Renal pelvis (tissue), 1 donor: ENCODE measurements at regions not wholly inside any gene's neighbourhood (a gene's known extent, or its start where the extent isn't known, plus 50 kb on each side); places are given as distances from the start of the nearest gene placed in this dataset.
"Not testable (repeated sequence)": the region's sequence is repeated elsewhere in the genome, so short reads cannot be mapped to it uniquely, and the experiment has no call there.

Source experiments
- DNase-seq: peaks from one replicate; pipeline ENCODE4 v3.0.0-alpha.2; 2013

DNA sequence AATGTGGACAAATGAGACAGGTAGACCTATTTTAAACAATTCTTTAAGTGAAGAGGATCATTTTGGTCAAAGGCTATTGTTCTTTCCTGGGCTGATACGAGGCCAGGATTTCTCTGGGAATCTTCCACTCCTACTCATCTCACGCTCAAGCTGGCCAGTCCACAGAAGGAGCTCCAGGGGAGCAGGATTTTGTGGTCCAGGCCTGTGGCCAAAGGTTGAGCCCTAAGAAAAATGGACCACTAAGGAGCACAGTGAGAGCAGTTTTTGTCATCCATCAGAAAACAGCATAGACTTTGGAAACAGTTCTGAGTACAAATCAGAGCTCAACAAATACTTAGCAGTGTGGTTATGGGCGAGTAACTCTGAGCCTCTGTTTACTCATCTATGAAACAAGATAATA lies 260.2 kb upstream of the RUNX1 start:
- DNase-seq, result no peak

DNA sequence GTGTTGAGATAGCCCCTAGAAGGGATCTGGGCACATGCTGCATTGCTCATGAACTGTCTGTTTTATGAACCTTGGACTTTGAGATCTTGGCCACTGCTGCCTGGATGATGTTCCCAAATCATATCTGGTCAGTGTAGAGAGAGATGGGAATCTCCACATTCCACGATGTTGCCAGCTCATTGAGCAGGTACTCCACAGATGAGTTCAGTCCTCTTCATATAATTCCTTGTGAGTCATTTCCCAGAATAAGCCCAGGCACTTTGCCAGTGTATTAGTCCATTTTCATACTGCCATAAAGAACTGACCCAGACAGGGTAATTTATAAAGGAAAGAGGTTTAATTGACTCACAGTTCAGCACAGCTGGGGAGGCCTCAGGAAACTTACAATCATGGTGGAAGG lies 254.0 kb upstream of the RUNX1 start:
- DNase-seq, result no peak

DNA sequence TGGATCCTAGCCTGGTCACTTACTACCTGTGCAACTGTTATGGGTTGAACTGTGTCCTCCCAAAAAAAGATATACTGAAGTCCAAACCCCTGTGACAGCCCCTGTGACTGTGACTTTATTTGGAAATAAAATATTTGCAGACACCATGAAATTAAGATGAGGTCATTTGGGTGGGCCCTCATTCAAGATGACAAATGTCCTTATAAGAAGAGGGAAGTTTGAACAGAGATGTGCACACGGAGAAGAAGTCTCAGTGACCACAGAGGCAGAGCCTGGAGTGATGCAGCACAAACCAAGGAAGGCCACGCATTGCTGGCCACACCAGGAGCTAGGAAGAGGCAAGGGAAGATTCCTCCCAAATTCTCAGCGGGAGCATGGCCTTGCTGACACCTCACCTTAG lies 249.7 kb upstream of the RUNX1 start:
- DNase-seq, result no peak

DNA sequence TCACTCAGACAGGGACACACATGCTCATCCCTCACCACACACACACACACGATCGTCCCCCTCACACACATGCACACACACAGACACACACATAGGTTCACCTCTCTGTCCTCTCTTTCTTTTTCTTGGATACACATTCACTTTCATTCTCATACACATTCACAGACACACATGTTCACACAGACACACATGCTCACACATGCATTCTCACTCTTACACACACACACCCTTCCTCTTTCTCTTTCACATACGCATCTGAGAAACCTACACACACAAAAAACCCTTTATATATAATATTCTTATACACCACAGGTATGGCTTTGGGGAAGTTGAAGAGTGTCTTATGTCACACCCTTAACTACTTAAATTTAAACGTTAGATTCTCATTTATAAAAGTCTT lies 248.6 kb upstream of the RUNX1 start:
- DNase-seq, result no peak

DNA sequence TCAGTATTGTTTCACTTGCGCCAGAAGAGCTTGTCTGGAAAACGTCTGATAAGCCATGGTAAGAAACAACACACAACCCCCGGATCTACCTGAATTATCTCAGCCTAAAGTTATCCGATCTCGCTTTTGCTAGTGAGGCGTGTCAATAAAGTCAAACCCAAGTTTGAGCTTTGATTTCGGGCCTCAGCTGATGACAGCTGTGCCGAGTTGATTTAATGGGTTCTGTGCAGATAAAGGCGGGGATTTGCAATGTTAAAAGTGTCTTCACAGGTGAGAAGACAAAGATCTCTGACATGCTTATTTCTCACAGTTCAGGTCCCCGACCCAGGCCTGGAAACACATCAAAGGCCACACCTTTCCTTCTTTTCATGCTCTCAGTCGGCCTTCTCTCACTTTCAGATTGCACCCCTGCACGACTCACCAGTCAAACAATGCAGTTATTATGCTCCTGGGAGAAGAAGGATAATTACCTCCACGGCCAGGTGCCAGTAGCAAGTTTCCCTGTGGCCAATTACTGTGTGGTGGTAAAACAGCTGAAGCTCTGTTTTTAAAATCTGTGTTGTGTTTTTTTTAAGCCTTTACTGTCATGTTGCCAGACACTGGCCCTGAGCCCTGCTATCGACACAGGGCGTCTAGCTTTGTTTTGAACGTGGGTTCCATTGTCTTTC lies 245.3 kb upstream of the RUNX1 start:
- DNase-seq, result peak; percentile 20

DNA sequence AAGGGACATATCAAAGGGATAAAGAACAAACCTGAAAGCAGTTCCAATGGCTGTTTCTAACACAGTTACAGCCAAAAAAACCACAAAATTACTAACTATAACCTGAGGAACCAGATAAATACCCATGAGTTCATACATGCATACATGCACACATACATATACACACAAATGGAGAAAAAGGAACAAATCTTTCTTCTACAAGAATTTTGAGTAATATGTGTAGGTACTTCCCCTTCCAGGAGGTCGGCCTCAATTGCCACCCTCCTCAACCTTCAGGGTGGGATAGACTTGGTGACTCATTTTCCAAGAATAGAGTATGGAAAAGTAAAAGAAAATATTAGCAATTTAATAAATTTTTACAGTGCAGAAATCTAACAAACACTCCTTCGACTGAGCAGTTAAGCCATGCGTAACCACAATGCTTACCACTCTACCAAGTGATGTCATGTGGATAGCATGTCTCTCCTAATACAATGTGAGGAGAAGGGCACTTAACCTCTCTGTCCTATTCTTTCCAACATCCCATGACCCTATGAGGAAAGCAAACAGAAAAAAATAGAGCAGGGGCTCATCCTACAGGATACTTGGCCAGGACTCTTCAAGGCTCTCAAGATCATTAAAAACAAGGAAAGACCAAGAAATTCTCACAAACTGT lies 243.0 kb upstream of the RUNX1 start:
- no peak for DNase-seq

DNA sequence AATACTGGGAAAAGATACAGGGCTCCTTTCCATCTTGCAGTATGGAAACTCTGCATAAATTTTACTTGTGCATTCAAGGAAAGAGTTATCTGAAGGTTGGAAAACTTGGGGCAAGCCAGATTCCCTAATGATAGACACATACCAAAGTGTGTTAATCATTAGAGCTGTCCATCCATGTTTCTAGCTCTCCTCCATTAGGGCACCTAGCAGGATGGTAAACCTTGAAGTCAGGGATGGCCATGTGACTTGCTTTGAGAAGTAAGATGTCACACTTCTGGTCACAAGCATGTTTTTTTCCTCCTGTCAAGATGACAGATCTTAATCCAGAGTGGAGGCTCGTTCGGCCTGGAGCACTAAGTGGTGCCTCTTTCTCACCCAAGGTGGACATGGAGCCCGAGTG lies 241.9 kb upstream of the RUNX1 start:
- DNase-seq, result no peak

DNA sequence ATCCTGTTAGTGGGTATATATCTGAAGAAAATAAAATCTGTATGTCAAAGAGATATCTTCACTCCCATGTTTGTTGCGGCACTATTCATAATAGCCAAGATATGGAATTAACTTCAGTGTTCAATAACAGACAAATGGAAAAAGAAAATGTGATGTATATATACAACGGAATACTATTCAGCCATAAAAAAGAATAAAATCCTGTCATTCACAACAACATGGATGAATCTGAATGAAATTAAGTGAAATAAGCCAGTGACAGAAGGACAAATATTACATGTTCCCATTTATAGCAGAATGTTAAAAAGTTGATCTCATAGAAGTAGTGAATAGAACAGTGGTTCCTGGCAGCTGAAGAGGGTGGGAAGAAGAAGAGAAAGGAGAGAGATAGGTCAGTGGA lies 239.1 kb upstream of the RUNX1 start:
- DNase-seq, result no peak

DNA sequence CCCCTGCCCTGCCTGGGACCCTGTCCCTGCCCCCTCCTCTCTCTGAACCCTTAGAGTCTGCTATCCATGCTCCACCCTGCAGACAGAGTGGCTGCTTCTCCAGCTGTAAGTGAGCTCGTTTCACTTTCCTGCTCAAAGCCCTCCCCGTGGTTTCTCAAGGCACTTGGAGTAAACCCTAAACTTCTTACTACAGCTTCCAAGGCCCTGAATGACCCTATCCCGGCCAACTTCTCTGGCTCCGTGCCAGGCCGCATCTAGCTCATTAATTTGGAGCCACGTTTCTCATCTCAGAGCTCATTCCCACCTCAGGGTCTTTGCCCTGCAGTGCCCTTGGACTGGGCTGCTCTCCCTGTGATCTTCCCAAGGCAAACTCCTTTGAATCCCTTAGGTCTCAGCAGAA lies 235.1 kb upstream of the RUNX1 start:
- no peak for DNase-seq

DNA sequence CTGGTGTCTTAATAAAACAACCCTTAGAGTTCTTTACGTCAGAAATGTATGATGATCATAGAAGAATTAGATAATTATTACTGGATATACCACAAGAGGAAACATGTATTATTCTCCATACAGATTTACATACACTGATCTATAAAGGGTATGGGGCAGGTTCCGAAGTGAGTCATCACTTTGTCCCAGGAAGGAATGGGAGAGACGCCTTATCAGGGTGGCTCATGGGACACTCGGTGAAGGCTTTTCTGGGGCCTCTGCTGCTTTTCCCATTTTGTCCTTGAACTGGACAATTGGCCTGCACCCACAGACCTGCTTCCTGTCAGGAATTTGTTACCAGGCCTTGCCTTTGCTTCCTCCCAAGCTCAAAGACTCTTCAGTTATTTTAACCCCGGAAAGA lies 233.8 kb upstream of the RUNX1 start:
- no peak for DNase-seq

DNA sequence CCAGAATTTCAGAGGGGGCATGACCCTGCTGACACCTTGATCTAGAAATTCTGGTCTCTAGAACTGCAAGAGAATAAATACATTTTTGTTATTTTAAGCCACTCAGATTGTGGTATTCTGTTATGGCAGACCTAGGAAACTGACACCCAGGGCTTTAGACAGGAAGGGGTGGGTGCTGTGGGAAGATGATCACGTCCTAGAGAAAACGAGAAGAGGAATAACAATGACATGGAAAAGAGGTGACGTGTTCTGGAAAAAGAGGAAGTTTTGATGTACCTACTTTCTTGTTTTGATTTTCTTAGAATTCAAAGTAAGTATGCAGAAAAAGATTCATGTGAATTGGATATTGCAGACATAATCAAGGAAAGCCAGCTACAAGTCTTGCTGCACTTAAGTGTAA lies 232.9 kb upstream of the RUNX1 start:
- no peak for DNase-seq

DNA sequence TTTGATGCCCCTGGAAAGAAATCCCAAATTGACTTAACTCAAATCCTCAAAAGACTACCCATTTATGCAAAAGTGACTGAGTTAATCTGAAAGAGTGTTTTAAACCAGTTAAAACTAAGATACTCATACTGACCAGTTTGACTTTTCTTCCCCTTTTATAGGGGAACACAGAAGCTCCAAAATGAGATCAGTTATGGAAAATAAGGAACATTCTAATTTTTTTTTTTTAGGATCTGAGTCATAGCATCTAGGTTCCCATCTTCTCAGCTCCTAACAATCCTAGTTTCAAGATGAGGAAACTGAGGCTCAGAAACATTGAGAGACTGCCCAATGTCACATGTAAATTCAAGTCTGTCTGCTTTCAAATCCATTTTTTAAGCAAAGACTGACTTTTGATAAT lies 231.1 kb upstream of the RUNX1 start:
- DNase-seq, result no peak

DNA sequence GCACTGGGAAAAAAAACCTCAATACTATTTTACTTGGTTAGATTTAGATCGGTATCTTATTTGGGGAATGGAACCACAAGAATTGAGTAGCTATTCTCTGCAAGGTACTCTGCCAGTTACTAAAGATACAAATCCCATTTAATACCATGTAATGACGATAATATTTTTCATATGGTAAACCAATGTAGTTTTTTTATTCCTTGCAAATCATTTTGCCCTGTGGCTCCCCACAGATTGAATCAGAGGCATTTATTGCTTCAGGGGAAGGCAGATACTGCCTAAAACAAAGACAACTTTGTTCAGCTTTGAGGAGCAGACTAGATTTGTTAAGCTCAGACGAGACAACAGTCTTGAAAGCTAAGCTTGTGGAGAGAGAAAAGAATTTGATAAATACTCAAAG lies 226.7 kb upstream of the RUNX1 start:
- DNase-seq, result no peak

DNA sequence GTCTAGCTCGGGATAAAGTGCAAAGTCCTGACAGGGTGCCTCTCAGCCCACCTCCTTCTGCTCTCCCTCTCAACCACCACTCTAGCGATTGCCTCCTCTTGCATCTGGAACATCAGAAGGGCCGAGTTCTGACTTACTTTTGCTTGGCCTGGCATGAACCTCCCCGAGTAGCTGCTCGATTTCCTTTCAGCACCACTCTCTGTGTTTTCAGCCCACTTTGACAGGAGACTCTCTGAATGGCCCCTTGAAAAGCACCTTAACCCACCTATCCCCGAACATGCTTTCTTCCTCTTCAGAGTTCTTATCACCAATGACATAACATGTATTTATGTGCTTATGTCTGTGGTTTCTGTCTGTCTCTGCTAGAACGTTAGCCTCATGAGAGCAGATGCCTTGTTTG lies 225.8 kb upstream of the RUNX1 start:
- no peak for DNase-seq

DNA sequence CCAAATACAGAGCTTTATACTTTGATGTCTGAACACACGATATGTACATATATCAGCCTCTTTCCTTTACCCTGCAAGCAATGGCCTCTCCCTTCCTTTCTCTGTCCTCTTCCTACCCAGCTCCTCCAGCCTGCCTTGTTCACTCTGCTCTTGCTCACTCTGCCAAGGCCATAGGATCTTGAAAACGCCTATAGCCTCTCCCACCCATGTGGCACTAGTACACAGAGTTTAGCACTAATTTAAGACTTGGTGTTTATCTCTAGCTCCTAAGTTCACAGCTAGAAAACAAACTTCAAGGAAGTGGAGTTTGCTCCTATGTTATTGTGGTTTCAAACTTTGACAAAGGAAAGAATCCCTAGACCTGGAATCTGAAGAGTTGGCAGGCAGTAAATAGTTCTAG lies 225.0 kb upstream of the RUNX1 start:
- DNase-seq, result no peak

DNA sequence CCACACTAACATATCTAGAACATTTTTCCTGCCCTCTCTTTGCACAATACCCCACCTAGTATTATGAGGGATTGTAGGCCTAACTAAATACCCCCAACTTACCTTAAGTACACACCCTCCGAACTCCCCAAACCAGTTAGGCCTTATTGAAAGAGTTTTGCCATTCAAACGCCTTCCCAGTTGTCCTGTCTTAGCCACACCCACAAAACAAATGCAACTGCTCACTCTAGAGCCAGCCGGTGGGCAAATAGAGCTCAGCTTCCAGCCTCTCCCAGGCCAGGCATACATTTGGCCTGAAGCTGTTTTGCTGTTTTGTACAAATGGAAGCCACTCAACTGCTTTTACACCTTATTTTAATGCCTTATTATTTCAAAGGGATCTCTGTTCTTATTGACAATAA lies 224.2 kb upstream of the RUNX1 start:
- DNase-seq, result no peak

DNA sequence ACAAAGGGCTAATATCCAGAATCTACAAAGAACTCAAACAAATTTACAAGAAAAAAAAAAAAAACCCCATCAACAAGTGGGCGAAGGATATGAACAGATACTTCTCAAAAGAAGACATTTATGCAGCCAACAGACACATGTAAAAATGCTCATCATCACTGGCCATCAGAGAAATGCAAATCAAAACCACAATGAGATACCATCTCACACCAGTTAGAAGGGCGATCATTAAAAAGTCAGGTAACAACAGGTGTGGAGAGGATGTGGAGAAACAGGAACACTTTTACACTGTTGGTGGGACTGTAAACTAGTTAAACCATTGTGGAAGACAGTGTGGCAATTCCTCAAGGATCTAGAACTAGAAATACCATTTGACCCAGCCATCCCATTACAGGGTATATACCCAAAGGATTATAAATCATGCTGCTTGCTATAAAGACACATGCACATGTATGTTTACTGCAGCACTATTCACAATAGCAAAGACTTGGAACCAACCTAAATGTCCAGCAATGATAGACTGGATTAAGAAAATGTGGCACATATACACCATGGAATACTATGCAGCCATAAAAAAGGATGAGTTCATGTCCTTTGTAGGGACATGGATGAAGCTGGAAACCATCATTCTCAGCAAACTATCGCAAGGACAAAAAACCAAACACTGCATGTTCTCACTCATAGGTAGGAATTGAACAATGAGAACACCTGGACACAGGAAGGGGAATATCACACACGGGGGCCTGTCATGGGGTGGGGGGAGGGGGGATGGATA lies 222.4 kb upstream of the RUNX1 start:
- DNase-seq, result not testable (repeated sequence)

DNA sequence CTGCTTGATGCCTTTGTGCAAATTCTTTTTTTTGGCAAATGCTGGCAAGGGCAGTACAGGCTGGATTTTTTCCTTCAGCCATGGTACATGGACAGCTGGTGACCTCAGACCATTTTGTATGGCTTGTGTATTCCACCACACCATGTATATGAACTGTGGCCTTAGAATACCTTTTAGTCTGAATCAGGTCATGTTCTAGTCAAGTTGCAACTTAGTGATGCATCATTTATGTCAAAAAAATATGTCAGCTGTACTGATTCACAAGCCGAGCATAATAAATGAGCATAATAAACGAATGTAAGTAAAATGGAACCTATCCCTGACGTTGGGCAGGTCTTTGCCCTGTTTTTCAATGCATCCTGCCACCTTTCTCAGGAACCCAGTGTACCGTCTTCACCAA lies 219.7 kb upstream of the RUNX1 start:
- no peak for DNase-seq

DNA sequence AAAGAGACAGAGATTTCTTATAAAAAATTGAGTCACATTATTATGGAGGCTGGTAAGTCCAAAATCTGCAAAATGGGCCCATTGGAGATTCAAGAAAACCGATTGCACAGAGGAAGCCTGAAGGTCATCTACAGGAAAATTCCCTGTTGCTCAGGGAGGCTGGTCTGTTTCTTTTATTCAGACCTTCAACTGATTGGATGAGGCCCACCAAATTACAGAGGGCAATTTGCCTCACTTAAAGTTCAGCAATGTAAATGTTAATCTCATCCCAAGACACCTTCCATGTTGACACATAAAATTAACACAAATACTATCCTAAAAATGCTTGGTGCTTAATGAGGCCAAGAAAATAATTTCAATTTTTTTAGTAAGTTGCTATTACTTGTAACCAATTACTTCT lies 219.2 kb upstream of the RUNX1 start:
- DNase-seq, result no peak

DNA sequence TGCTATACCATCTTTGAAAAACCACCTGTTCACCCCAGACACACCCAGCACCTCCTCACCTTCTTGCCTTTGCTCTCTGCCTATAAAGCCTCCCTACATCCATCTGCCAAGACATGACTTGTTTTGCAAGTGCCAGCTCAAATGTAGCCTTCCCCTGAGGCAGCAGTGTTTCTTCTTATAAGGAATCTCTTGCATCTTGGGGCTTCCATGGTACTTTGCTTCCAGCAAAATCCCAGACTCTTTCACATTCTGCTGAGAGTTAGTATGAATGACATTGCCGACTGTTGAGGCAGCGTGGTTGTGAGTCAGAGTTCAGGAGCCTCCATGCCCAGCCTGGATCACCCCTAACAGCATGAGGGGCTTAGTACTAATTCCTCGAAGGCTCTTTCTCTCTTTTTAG lies 217.4 kb upstream of the RUNX1 start:
- DNase-seq, result no peak

DNA sequence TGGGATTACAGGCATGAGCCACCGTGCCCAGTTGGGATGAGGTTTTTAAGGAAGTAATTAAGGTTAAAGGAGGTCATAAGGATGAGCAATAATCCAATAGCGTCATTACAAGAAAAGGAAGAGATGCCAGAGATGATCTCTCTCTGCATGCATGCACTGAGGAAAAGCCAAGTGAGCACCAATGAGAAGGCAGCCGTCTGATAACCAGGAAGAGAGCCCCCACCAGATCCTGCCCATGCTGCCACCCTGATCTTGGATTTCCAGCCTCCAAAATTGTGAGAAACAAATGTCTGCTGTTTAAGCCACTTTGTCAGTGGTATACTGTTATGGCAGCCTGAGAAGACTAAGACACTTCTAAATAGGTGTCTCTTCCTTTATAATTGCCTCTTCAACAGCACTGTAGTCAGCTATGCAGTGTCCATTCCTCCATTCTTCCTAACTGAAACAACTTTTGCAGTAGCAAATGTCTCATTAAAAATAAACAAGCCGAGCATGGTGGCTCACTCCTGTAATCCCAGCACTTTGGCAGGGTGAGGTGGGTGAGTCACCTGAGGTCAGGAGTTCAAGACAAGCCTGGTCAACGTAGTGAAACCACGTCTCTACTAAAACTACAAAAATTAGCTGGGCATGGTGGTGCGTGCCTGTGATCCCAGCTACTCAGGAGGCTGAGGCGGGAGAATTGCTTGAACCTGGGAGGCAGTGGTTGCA lies 216.2 kb upstream of the RUNX1 start:
- no peak for DNase-seq

DNA sequence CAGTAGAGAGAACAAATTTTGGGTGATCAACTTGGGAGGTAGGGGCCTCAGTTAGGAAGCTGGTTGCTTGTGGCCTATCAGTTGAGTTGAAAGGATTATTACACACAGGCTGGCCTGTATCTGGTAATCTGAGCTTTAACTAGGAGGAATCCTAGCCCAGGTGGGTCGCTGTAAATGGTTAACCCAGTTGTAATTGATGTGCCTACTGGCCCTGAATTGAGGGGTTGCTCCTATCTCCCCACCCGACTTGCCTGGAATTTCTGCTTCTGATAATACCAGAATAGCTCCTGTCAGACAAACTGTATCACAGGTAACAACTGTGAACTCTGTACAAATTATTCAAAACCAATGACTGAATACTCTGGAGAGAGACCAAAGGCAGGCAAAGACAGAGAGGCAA lies 210.4 kb upstream of the RUNX1 start:
- no peak for DNase-seq

DNA sequence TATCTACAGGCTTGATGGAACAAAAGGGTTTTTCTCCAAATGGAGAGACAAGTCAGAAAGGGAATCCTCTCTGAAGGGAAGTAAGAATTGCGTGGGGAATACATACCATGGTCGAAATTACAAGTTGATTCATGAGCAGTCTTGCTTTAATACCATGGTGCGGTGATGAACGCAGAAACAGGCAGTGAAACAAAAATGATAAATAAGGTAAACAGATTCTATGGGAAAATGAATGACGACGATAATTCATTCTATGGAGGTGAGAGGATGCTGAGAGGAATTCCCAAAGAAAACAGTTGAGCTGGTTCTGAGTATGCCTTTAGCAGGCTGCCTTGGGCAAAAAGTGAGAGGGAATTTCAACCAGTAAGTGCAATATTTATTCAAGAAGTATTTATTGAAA lies 209.4 kb upstream of the RUNX1 start:
- DNase-seq, result no peak
